Endothelial cell of umbilical vein (primary cell): ENCODE measurements at regions not wholly inside any gene's neighbourhood (a gene's known extent, or its start where the extent isn't known, plus 50 kb on each side); places are given as distances from the start of the nearest gene placed in this dataset.
"Not testable (repeated sequence)": the region's sequence is repeated elsewhere in the genome, so short reads cannot be mapped to it uniquely, and the experiment has no call there.

Experiments
- CTCF ChIP-seq, 2 donors: IDR thresholded peaks; 1 replicate in 1 of 2; 2 replicates in 1 of 2; pipeline ENCODE4 v1.5.1; 2011; ENCODE audit warnings: low read length in 2 of 2, mild to moderate bottlenecking in 2 of 2, moderate library complexity in 2 of 2, control low read depth in 1 of 2, inconsistent platforms in 1 of 2, low read depth in 1 of 2; ENCODE audit not compliant: insufficient read depth in 1 of 2; ENCODE audit errors: extremely low read depth in 1 of 2
- POLR2A ChIP-seq: IDR thresholded peaks from 2 replicates; pipeline ENCODE4 v1.6.1; 2012; ENCODE audit warnings: low read depth, mild to moderate bottlenecking, control low read depth, low read length
- POLR2AphosphoS5 ChIP-seq: IDR thresholded peaks from 2 replicates; pipeline ENCODE4 v1.6.1; 2012; ENCODE audit warnings: low read depth, mild to moderate bottlenecking, control low read depth, low read length, moderate library complexity; ENCODE audit not compliant: insufficient read depth

- TF ChIP-seq CTCF (IDR thresholded peaks at IDR 0.05; ENCODE audit: extremely low read depth in 1 of 2, insufficient read depth in 1 of 2, low read depth in 1 of 2, low read length in 2 of 2); POLR2AphosphoS5; POLR2A: not testable (repeated sequence)
Measured at GRCh38 chr9:67362325-67362724, 370.0 kb upstream of the SPATA31A3 start.
